SU-DHL-6 (cell line): ENCODE measurements at regions not wholly inside any gene's neighbourhood (a gene's known extent, or its start where the extent isn't known, plus 50 kb on each side); places are given as distances from the start of the nearest gene placed in this dataset.

Experiments
- CTCF ChIP-seq: fragments of 200-600 bp; sonication (generic); IDR thresholded peaks from one replicate; pipeline ENCODE4 v1.5.1; 2017; ENCODE audit warnings: antibody characterized with exemption, mild to moderate bottlenecking, low read length, moderate library complexity; ENCODE audit not compliant: insufficient read depth, poor library complexity, severe bottlenecking
- EZH2phosphoT487 ChIP-seq: fragments of 200-600 bp; sonication (generic), shearing (Covaris generic); conservative IDR thresholded peaks from 2 replicates; pipeline ENCODE4 v1.6.1; 2018; ENCODE audit warnings: mild to moderate bottlenecking, antibody characterized with exemption, low read length, moderate library complexity, mixed read lengths

GRCh38 chr12:88775742-88776151 is 195.5 kb upstream of the KITLG start:
- TF ChIP-seq CTCF (no peak), EZH2phosphoT487 (no peak)
